Activated B cell treated with CpG ODN at 0.5 μM for 24 hours (primary cell): ENCODE measurements at regions not wholly inside any gene's neighbourhood (a gene's known extent, or its start where the extent isn't known, plus 50 kb on each side); places are given as distances from the start of the nearest gene placed in this dataset.

ENCODE experiments used
- ATAC-seq: fragments of 200-7000 bp; cut with Tn5 transposase; one replicate; pipeline ENCODE4 v1.10.0; 2021; ENCODE audit warnings: low read depth, mild to moderate bottlenecking, moderate library complexity
- CTCF ChIA-PET: fragments of 350-600 bp; sonication (Branson Sonifier 250); formaldehyde crosslinking; loops from one replicate; lab custom pipeline; 2021; ENCODE audit warnings: antibody characterized with exemption; lab: Charles Lee
- POLR2A ChIA-PET: fragments of 350-600 bp; sonication (Branson Sonifier 250); formaldehyde crosslinking; loops from one replicate; lab custom pipeline; 2021; ENCODE audit warnings: antibody characterized with exemption; lab: Charles Lee
- DNase-seq: peaks from one replicate; pipeline ENCODE4 v3.0.0; 2022
- H3K27ac Mint-ChIP-seq: one replicate; pipeline ENCODE4 v1.8.0; 2020; ENCODE audit warnings: mixed read lengths
- H3K27me3 Mint-ChIP-seq: one replicate; pipeline ENCODE4 v1.8.0; 2021; ENCODE audit warnings: mixed read lengths
- H3K36me3 Mint-ChIP-seq: one replicate; pipeline ENCODE4 v1.8.0; 2021; ENCODE audit warnings: low read depth, mixed read lengths
- H3K4me1 Mint-ChIP-seq: one replicate; pipeline ENCODE4 v1.8.0; 2021; ENCODE audit warnings: mixed read lengths
- H3K4me3 Mint-ChIP-seq: one replicate; pipeline ENCODE4 v1.8.0; 2020; ENCODE audit warnings: mild to moderate bottlenecking, mixed read lengths
- H3K9me3 Mint-ChIP-seq: one replicate; pipeline ENCODE4 v1.8.0; 2020; ENCODE audit warnings: mixed read lengths
- CTCF ChIP-seq: fragments of 200-600 bp; IDR thresholded peaks from one replicate; pipeline ENCODE4 v1.8.0; 2022; ENCODE audit warnings: antibody characterized with exemption, mild to moderate bottlenecking
- intact Hi-C: fragments of 100-400 bp; cut with micrococcal nuclease; formaldehyde crosslinking; loops from one replicate; pipeline ENCODE4 v1.15.1; 2024

- no peak for TF ChIP-seq CTCF
- no peaks in the 10 kb centered on the region for H3K27me3 Mint-ChIP-seq
- no peaks in the 10 kb centered on the region for H3K36me3 Mint-ChIP-seq
- POLR2A ChIA-PET = no interaction called here
- ATAC-seq (no peak), DNase-seq (no peak)
- CTCF ChIA-PET = no interaction called here
- H3K4me1 Mint-ChIP-seq = no peaks in the 10 kb centered on the region
- H3K27ac Mint-ChIP-seq = no peak overlapping the region
- no peak overlapping the region for H3K4me3 Mint-ChIP-seq
- H3K9me3 Mint-ChIP-seq = peaks cover 4% of the 10 kb centered on the region
- intact Hi-C loops = no loop called here
Measured at GRCh38 chr18:34039201-34039600, 185.5 kb downstream of the NOL4 start.

- ChIA-PET POLR2A (no interaction called here), CTCF (no interaction called here)
- H3K27ac Mint-ChIP-seq = no peak overlapping the region
- intact Hi-C loops = no loop called here
- no peaks in the 10 kb centered on the region for H3K4me1 Mint-ChIP-seq
- DNase-seq = no peak
- H3K27me3 Mint-ChIP-seq = no peaks in the 10 kb centered on the region
- H3K9me3 Mint-ChIP-seq = peaks cover 6% of the 10 kb centered on the region
- no peak for ATAC-seq
- TF ChIP-seq CTCF = no peak
- no peak overlapping the region for H3K4me3 Mint-ChIP-seq
- H3K36me3 Mint-ChIP-seq = no peaks in the 10 kb centered on the region
Measured at GRCh38 chr18:34038086-34038485, 186.6 kb downstream of the NOL4 start.

- no peak for TF ChIP-seq CTCF
- no peak for ATAC-seq
- H3K4me1 Mint-ChIP-seq = no peaks in the 10 kb centered on the region
- no peak overlapping the region for H3K4me3 Mint-ChIP-seq
- H3K27ac Mint-ChIP-seq = no peak overlapping the region
- H3K27me3 Mint-ChIP-seq = no peaks in the 10 kb centered on the region
- CTCF ChIA-PET = no interaction called here
- H3K9me3 Mint-ChIP-seq = peaks cover 12% of the 10 kb centered on the region
- POLR2A ChIA-PET = no interaction called here
- intact Hi-C loops = no loop called here
- no peaks in the 10 kb centered on the region for H3K36me3 Mint-ChIP-seq
- DNase-seq = no peak
Measured at GRCh38 chr18:34033968-34034367, 190.7 kb downstream of the NOL4 start.

GRCh38 chr18:34031810-34032209 is 192.9 kb downstream of the NOL4 start:
- DNase-seq (no peak), ATAC-seq (no peak)
- H3K27me3 Mint-ChIP-seq = no peaks in the 10 kb centered on the region
- no peaks in the 10 kb centered on the region for H3K36me3 Mint-ChIP-seq
- ChIA-PET POLR2A (no interaction called here), CTCF (no interaction called here)
- no peaks in the 10 kb centered on the region for H3K4me1 Mint-ChIP-seq
- peaks cover 8% of the 10 kb centered on the region for H3K9me3 Mint-ChIP-seq
- TF ChIP-seq CTCF = no peak
- no peak overlapping the region for H3K4me3 Mint-ChIP-seq
- H3K27ac Mint-ChIP-seq = no peak overlapping the region
- intact Hi-C loops = no loop called here

- Mint-ChIP-seq H3K27me3 (no peaks in the 10 kb centered on the region), H3K27ac (no peak overlapping the region), H3K36me3 (no peaks in the 10 kb centered on the region), H3K9me3 (peaks cover 6% of the 10 kb centered on the region), H3K4me1 (no peaks in the 10 kb centered on the region), H3K4me3 (no peak overlapping the region)
- TF ChIP-seq CTCF = no peak
- intact Hi-C loops = no loop called here
- no peak for ATAC-seq
- POLR2A ChIA-PET = no interaction called here
- CTCF ChIA-PET = no interaction called here
- no peak for DNase-seq
Measured at GRCh38 chr18:34028324-34028723, 196.4 kb downstream of the NOL4 start.
